H1 (cell line): ENCODE measurements at regions not wholly inside any gene's neighbourhood (a gene's known extent, or its start where the extent isn't known, plus 50 kb on each side); places are given as distances from the start of the nearest gene placed in this dataset.

Experiments used
- HDAC2 ChIP-seq, 2 experiments: fragments of 300-600 bp in 1 of 2; sonication (generic) in 1 of 2; IDR thresholded peaks; 2 replicates each; pipeline ENCODE4 v1.6.1; 2011 to 2012; ENCODE audit warnings: low read depth in 2 of 2, low read length in 2 of 2, mild to moderate bottlenecking in 2 of 2, moderate library complexity in 2 of 2, borderline replicate concordance in 1 of 2, inconsistent platforms in 1 of 2
- HDAC6 ChIP-seq: IDR thresholded peaks from one replicate; pipeline ENCODE4 v1.7.1; 2012; ENCODE audit warnings: low read depth, mild to moderate bottlenecking, inconsistent platforms, low read length, moderate library complexity
- RFX5 ChIP-seq: IDR thresholded peaks from 2 replicates; pipeline ENCODE4 v1.6.1; 2011; ENCODE audit warnings: low read depth, low read length, improper control_type of control experiment, borderline replicate concordance
- SP1 ChIP-seq: IDR thresholded peaks from 2 replicates; pipeline ENCODE4 v1.6.1; 2011; ENCODE audit warnings: low read depth, low read length

DNA sequence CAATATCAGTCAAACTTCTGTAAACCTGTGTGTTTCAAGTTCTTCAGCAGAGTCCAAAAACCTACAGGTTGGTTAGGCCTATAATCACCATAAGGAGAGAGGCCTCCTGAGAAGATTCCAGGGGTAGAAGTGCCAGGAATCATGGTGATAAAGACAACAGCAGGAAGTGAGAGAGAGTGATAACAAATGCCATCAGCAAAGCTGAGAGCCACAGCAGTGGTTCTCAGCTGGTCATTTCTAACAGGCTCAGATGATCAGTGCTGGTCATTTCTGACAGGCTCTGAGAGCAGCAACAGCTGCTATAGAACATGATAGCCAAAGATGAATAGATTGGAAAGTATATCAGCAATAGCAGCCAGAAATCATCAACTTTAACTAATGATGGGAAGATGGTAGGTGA lies 101.3 kb downstream of the TYW3 start (continued):
- TF ChIP-seq SP1 (no peak), HDAC6 (no peak), RFX5 (no peak), HDAC2 (IDR thresholded peaks at IDR 0.05; ENCODE audit: borderline replicate concordance in 1 of 2, low read depth in 2 of 2, low read length in 2 of 2) (no peak)
- TF ChIP-seq, all 59 proteins: peak for 0
